ENCODE measurements at regions not wholly inside any gene's neighbourhood (a gene's known extent, or its start where the extent isn't known, plus 50 kb on each side); places are given as distances from the start of the nearest gene placed in this dataset.

DNA sequence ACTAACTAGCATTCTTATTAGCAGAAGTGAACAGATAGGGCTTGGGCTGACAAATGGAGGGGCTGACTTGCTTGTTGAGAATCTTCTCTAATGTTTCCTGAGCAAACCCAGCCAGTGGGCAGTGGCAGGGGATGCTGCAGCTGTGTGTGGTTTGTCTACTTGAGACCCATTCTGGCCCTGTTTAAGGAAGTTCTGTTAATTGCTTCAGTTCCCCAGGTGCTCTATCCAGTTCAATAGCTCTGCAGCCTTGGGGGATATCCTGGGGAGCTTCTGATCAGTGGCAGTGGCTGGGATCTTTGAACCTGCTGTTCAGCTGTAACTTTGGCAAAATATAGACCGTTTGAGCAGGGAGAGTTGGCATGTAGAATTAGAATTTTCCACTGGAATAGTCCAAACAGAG, 137.4 kb downstream of the ZNF326 start:
- no CpG with 5 or more reads among the region's 1 CpG for WGBS (ENCODE audit: insufficient coverage, low lambda C conversion rate)

DNA sequence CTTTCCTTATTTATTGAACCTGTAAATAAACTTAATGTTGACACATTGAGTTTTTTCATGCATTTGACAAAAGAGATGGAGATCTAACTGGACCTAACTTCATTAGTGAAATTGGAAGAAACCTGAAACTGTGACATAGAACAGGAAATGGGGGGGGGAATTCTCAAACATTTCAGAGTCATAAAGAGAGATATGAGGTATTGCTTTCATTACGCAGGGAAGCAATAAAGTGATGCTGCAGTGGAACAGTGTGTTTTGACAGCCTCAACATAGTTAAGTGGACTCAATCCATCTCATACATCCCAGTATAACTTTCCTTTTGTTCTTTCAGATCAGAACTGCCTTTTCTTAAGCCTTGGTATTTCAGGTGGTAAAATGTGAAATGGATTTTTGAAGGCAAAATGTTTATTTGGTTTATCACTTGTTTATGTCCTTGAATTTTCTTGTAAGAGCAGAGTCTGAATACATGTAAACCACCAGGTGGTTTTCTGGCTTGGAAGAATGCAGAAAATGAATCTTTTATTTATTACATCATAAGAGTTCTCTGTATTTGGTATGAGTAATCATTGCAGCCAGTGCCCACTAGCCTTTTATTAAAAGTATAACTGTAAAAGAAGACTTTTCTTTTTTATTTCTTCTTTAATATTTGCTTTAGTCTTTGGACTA, 132.5 kb downstream of the ZNF326 start:
- Histone ChIP-seq H3K36me3 (ENCODE audit: control insufficient read depth, insufficient read depth, low read length) (no peaks in the 10 kb centered on the region), H3K4me1 (ENCODE audit: control insufficient read depth, insufficient read depth, low read length) (peaks cover 7% of the 10 kb centered on the region), H3K9me3 (ENCODE audit: control insufficient read depth, low read depth, low read length) (no peaks in the 10 kb centered on the region), H3K4me3 (ENCODE audit: low read length) (no peak overlapping the region), H3K27me3 (ENCODE audit: control insufficient read depth, insufficient read depth, low read length) (no peaks in the 10 kb centered on the region), H3K27ac (ENCODE audit: low read length) (no peak overlapping the region)
- peak in 1 of 2 donors; percentile 68 for DNase-seq
- WGBS (ENCODE audit: insufficient coverage, low lambda C conversion rate): no CpG with 5 or more reads among the region's 1 CpG

More for the DNA sequence above, 137.4 kb downstream of the ZNF326 start:
- no peak overlapping the region for H3K4me3 ChIP-seq (ENCODE audit: low read length)
- no peaks in the 10 kb centered on the region for H3K27me3 ChIP-seq (ENCODE audit: control insufficient read depth, insufficient read depth, low read length)
- H3K9me3 ChIP-seq (ENCODE audit: control insufficient read depth, low read depth, low read length): no peaks in the 10 kb centered on the region
- no peak overlapping the region for H3K27ac ChIP-seq (ENCODE audit: low read length)
- H3K36me3 ChIP-seq (ENCODE audit: control insufficient read depth, insufficient read depth, low read length): no peaks in the 10 kb centered on the region
- DNase-seq: no peak
- H3K4me1 ChIP-seq (ENCODE audit: control insufficient read depth, insufficient read depth, low read length): peaks cover 7% of the 10 kb centered on the region

DNA sequence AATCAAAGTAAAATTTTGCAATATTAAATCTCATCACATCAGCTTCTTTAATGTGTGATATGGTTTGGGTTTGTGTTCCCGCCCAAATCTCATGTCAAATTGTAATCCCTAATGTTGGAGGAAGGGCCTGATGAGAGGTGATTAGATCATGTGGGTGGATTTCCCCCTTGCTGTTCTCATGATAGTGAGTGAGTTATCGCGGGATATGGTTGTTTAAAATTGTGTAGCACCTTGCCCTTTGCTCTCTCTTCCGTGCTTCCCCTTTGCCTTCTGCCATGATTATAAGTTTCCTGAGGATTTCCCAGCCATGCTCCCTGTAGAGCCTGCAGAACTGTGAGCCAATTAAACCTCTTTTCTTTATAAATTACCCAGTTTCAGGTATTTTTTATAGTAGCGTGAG, 131.9 kb downstream of the ZNF326 start:
- Histone ChIP-seq H3K36me3 (ENCODE audit: control insufficient read depth, insufficient read depth, low read length) (no peaks in the 10 kb centered on the region), H3K4me1 (ENCODE audit: control insufficient read depth, insufficient read depth, low read length) (peaks cover 7% of the 10 kb centered on the region), H3K9me3 (ENCODE audit: control insufficient read depth, low read depth, low read length) (no peaks in the 10 kb centered on the region), H3K27ac (ENCODE audit: low read length) (no peak overlapping the region), H3K4me3 (ENCODE audit: low read length) (no peak overlapping the region), H3K27me3 (ENCODE audit: control insufficient read depth, insufficient read depth, low read length) (no peaks in the 10 kb centered on the region)
- WGBS (ENCODE audit: insufficient coverage, low lambda C conversion rate): 100% methylated on average over 1 of the region's 5 CpGs
- DNase-seq: peak in 1 of 2 donors; percentile 25

DNA sequence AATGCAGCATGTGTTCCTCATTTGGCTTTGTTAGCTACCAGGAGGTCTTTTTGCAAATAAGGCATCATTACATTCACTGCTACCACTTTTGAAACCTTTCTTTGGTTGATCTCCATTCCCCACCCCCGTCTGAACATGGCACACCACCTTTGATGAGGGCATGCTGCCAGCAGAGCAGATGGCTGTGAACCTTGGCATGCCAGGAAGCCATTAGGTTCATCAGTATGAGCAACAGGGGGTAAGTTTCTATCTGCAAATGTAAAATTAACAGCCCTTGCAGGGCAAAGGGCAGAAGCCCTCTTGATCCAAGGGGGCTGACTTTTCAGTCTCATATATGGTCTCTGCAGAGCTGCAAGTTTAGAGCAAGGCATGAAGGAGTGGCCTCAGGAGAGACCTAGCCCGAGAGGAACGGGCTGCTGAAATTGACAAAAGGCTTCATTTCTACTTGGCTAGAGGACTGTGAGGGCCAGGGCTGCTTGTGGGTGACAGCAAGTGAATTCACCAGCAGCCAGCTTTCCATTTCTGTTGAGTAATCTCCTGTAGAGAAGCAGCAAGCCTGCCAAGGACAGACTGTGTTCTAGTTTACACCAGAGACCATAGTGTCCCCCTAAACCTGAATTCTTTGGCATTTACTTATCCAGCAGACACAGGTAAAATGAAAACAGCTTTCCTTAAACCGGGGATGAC, 127.9 kb downstream of the ZNF326 start:
- H3K36me3 ChIP-seq (ENCODE audit: control insufficient read depth, insufficient read depth, low read length): no peaks in the 10 kb centered on the region
- no peaks in the 10 kb centered on the region for H3K4me1 ChIP-seq (ENCODE audit: control insufficient read depth, insufficient read depth, low read length)
- no peaks in the 10 kb centered on the region for H3K27me3 ChIP-seq (ENCODE audit: control insufficient read depth, insufficient read depth, low read length)
- peak in 1 of 2 donors; percentile 6 for DNase-seq
- 88% methylated on average over 1 of the region's 4 CpGs for WGBS (ENCODE audit: insufficient coverage, low lambda C conversion rate)
- H3K27ac ChIP-seq (ENCODE audit: low read length): no peak overlapping the region
- no peak overlapping the region for H3K4me3 ChIP-seq (ENCODE audit: low read length)
- H3K9me3 ChIP-seq (ENCODE audit: control insufficient read depth, low read depth, low read length): no peaks in the 10 kb centered on the region

DNA sequence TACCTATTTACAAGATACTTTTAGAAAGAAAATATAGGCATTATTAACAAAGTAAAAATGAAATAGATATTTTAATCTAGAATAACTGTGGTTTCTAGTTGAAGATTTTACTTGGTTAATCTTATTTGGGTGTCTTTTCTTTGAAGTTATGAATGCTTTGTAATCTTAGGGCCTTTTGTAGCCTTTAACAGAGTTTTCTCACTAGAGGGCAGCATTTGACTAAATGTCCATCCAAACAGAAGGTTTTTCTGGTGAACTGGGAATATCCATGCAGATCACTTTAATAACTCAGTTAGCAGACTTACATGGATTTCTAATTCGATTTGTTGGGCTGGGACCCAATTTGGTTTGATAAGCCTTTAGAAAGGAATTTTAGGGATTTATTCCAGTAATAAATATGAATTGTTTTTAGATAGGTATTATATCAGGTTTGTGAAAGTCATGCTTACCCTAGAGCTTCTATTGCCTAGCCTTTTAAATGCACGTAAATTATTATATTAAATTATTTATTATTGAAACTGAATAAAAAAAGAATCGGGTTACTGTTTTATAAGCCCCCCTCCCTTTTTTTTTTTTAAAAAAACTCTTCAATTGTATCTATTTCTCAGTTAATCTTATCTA, 119.7 kb downstream of the ZNF326 start:
- WGBS (ENCODE audit: insufficient coverage, low lambda C conversion rate): 51% methylated on average over 2 of the region's 3 CpGs
- H3K4me3 ChIP-seq (ENCODE audit: low read length): no peak overlapping the region
- H3K9me3 ChIP-seq (ENCODE audit: control insufficient read depth, low read depth, low read length): no peaks in the 10 kb centered on the region
- no peak overlapping the region for H3K27ac ChIP-seq (ENCODE audit: low read length)
- H3K27me3 ChIP-seq (ENCODE audit: control insufficient read depth, insufficient read depth, low read length): no peaks in the 10 kb centered on the region
- no peaks in the 10 kb centered on the region for H3K36me3 ChIP-seq (ENCODE audit: control insufficient read depth, insufficient read depth, low read length)
- no peaks in the 10 kb centered on the region for H3K4me1 ChIP-seq (ENCODE audit: control insufficient read depth, insufficient read depth, low read length)
- DNase-seq: peak; percentile 31 to 35

DNA sequence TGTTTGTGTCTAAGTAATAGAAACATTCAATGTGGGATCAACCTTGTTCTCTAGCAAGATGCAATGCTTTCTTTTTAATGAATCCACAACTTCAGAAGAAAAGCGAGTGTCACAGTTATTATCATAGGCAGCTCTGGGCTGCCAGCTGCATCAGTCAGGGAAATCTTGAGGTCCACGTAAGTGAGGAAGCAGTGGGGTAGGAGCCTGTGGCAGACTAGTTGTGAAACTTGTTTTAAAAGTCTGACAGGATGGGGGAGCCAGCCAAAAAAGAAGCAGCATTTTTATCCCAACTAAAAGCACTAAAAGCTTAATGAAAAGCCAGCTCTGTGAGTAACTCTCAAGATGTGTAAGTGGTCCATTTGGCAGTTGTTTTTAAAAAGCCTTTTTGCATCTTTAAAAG, 113.1 kb downstream of the ZNF326 start:
- Histone ChIP-seq H3K4me3 (ENCODE audit: low read length) (no peak overlapping the region), H3K36me3 (ENCODE audit: control insufficient read depth, insufficient read depth, low read length) (no peaks in the 10 kb centered on the region), H3K9me3 (ENCODE audit: control insufficient read depth, low read depth, low read length) (no peaks in the 10 kb centered on the region), H3K4me1 (ENCODE audit: control insufficient read depth, insufficient read depth, low read length) (no peaks in the 10 kb centered on the region), H3K27me3 (ENCODE audit: control insufficient read depth, insufficient read depth, low read length) (no peaks in the 10 kb centered on the region), H3K27ac (ENCODE audit: low read length) (no peak overlapping the region)
- WGBS (ENCODE audit: insufficient coverage, low lambda C conversion rate): no CpG with 5 or more reads among the region's 2 CpGs
- no peak for DNase-seq

DNA sequence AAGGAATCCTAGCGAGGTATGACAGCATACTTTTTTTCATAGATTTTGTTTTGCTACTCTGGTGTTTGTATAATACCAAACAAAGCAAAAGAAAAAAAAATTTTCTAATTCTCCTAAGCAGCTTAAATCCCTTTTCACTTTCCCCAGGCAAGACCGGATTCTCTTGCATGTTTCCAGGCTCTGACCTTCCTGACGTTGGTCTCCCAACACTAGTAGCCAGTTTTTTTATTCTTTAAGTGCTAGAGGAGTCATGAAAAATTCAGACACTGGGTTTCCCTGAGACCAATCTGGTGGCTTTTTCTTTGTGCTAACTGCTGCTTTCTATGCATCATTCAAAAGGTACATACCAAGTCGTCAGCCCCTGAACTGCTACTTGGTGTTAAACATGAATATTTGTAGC, 111.4 kb downstream of the ZNF326 start:
- Histone ChIP-seq H3K27me3 (ENCODE audit: control insufficient read depth, insufficient read depth, low read length) (no peaks in the 10 kb centered on the region), H3K4me3 (ENCODE audit: low read length) (no peak overlapping the region), H3K4me1 (ENCODE audit: control insufficient read depth, insufficient read depth, low read length) (no peaks in the 10 kb centered on the region), H3K36me3 (ENCODE audit: control insufficient read depth, insufficient read depth, low read length) (no peaks in the 10 kb centered on the region), H3K27ac (ENCODE audit: low read length) (no peak overlapping the region), H3K9me3 (ENCODE audit: control insufficient read depth, low read depth, low read length) (no peaks in the 10 kb centered on the region)
- no peak for DNase-seq
- WGBS (ENCODE audit: insufficient coverage, low lambda C conversion rate): 100% methylated on average over 1 of the region's 4 CpGs

DNA sequence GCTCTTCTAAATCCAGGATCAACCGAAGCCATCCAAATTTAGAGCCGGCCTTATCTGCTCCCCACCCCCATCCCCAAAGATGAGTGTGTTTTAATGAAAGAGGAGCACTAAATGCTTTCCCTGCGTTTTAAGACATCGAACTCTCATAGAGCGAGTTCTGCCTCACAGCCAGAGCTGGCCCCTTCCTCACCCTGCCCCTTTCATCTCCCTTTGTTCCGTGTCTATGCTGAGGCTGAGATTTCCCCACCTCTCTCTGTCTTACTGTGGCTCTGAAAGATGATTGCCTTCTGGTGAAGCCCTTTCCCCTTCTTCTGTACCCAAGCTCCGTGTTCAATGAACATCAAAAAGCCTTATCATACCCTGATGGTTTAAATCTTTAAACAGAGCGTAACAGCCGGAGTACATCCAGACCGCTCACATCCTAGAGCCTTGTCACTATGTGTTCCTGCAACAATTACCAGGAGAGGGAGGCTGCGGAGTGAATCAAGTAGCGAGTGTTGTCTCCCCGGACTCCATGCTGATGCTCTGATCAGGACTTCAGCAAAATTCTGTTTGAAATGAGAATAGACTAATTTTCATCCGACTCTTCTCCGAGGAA, 110.1 kb downstream of the ZNF326 start:
- WGBS (ENCODE audit: insufficient coverage, low lambda C conversion rate): 83% methylated on average over 4 of the region's 15 CpGs
- H3K9me3 ChIP-seq (ENCODE audit: control insufficient read depth, low read depth, low read length): no peaks in the 10 kb centered on the region
- H3K27me3 ChIP-seq (ENCODE audit: control insufficient read depth, insufficient read depth, low read length): no peaks in the 10 kb centered on the region
- no peak for DNase-seq
- H3K27ac ChIP-seq (ENCODE audit: low read length): no peak overlapping the region
- no peaks in the 10 kb centered on the region for H3K36me3 ChIP-seq (ENCODE audit: control insufficient read depth, insufficient read depth, low read length)
- H3K4me3 ChIP-seq (ENCODE audit: low read length): no peak overlapping the region
- no peaks in the 10 kb centered on the region for H3K4me1 ChIP-seq (ENCODE audit: control insufficient read depth, insufficient read depth, low read length)

DNA sequence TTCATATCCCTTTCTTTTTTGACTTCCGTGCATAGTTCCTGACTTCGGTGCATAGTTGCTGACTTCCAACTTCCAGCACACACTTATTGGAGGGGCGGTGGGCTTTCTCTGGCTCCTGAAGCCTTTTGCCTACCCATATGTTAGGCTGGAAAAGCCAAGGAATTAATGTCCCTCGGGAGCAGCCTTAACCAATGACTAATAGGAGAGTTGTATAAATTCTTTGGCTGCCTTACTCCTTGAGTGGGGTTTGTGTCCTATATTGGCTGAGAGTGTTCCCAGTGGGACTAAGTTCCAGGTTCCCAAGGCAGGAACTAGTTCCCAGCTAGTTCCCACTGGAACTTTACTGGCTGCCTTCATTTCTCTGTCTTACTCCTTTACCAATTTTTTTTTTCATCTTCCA, 105.7 kb downstream of the ZNF326 start:
- H3K9me3 ChIP-seq (ENCODE audit: control insufficient read depth, low read depth, low read length): no peaks in the 10 kb centered on the region
- no peaks in the 10 kb centered on the region for H3K36me3 ChIP-seq (ENCODE audit: control insufficient read depth, insufficient read depth, low read length)
- no peak overlapping the region for H3K4me3 ChIP-seq (ENCODE audit: low read length)
- no peak overlapping the region for H3K27ac ChIP-seq (ENCODE audit: low read length)
- whole genome bisulfite sequencing (ENCODE audit: insufficient coverage, low lambda C conversion rate): 100% methylated on average over 3 of the region's 4 CpGs
- no peak for DNase-seq
- H3K4me1 ChIP-seq (ENCODE audit: control insufficient read depth, insufficient read depth, low read length): no peaks in the 10 kb centered on the region
- no peaks in the 10 kb centered on the region for H3K27me3 ChIP-seq (ENCODE audit: control insufficient read depth, insufficient read depth, low read length)

DNA sequence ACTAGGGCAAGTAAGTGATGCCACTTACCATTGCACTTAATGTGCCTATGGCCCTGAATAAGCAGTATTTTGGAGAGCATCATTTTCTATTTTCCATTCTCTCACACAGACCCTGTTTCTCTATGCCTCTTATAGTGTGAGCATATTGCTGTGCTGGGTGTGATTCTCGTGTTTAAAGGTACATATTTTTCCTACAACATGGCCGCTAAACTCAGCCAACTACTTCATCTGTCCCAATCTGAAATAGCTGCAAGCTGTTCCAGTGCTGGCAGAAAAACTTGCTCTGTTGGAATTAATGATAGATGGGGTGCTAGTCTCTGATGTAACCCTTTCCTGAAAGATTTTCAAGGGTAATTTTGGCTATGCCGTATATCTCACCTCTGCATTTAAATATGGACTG, 97.5 kb downstream of the ZNF326 start:
- H3K9me3 ChIP-seq (ENCODE audit: control insufficient read depth, low read depth, low read length): no peaks in the 10 kb centered on the region
- H3K4me1 ChIP-seq (ENCODE audit: control insufficient read depth, insufficient read depth, low read length): no peaks in the 10 kb centered on the region
- no peak for DNase-seq
- H3K27ac ChIP-seq (ENCODE audit: low read length): no peak overlapping the region
- WGBS (ENCODE audit: insufficient coverage, low lambda C conversion rate): no CpG with 5 or more reads among the region's 3 CpGs
- H3K27me3 ChIP-seq (ENCODE audit: control insufficient read depth, insufficient read depth, low read length): no peaks in the 10 kb centered on the region
- no peaks in the 10 kb centered on the region for H3K36me3 ChIP-seq (ENCODE audit: control insufficient read depth, insufficient read depth, low read length)
- H3K4me3 ChIP-seq (ENCODE audit: low read length): no peak overlapping the region
